Activated T-helper 17 cell treated with anti-CD3 and anti-CD28 coated beads, Interleukin-2, amount 50 U/mL, for 72 hours (primary cell): ENCODE measurements at regions not wholly inside any gene's neighbourhood (a gene's known extent, or its start where the extent isn't known, plus 50 kb on each side); places are given as distances from the start of the nearest gene placed in this dataset.

Experiments
- ATAC-seq: fragments of 150-1000 bp; cut with Tn5 transposase; replicated peaks from 2 replicates; pipeline ENCODE4 v1.10.0; 2021; ENCODE audit warnings: mild to moderate bottlenecking, moderate library complexity
- H3K27ac Mint-ChIP-seq: one replicate; pipeline ENCODE4 v1.8.0; 2022; ENCODE audit warnings: mixed read lengths
- H3K27me3 Mint-ChIP-seq: one replicate; pipeline ENCODE4 v1.8.0; 2022; ENCODE audit warnings: mixed read lengths
- H3K36me3 Mint-ChIP-seq: one replicate; pipeline ENCODE4 v1.8.0; 2022; ENCODE audit warnings: low read depth, mild to moderate bottlenecking, mixed read lengths
- H3K4me1 Mint-ChIP-seq: one replicate; pipeline ENCODE4 v1.8.0; 2022; ENCODE audit warnings: mixed read lengths
- H3K4me3 Mint-ChIP-seq: one replicate; pipeline ENCODE4 v1.8.0; 2022; ENCODE audit warnings: mild to moderate bottlenecking, mixed read lengths
- H3K9me3 Mint-ChIP-seq: one replicate; pipeline ENCODE4 v1.8.0; 2022; ENCODE audit warnings: mixed read lengths

GRCh38 chr16:88321635-88322499 lies 60.9 kb upstream of the ZNF469 start:
- Mint-ChIP-seq H3K4me3 (no peak overlapping the region), H3K27ac (no peak overlapping the region), H3K9me3 (no peaks in the 10 kb centered on the region), H3K36me3 (no peaks in the 10 kb centered on the region), H3K27me3 (peaks cover 5% of the 10 kb centered on the region), H3K4me1 (no peaks in the 10 kb centered on the region)
- ATAC-seq: no peak

- H3K4me1 Mint-ChIP-seq: no peaks in the 10 kb centered on the region
- H3K27me3 Mint-ChIP-seq: peaks cover 3% of the 10 kb centered on the region
- no peak overlapping the region for H3K27ac Mint-ChIP-seq
- no peak for ATAC-seq
- no peak overlapping the region for H3K4me3 Mint-ChIP-seq
- no peaks in the 10 kb centered on the region for H3K9me3 Mint-ChIP-seq
- no peaks in the 10 kb centered on the region for H3K36me3 Mint-ChIP-seq
Measured at GRCh38 chr16:88322500-88322970, 60.2 kb upstream of the ZNF469 start.

- H3K36me3 Mint-ChIP-seq: no peaks in the 10 kb centered on the region
- H3K27me3 Mint-ChIP-seq: no peaks in the 10 kb centered on the region
- no peak overlapping the region for H3K27ac Mint-ChIP-seq
- no peaks in the 10 kb centered on the region for H3K4me1 Mint-ChIP-seq
- H3K4me3 Mint-ChIP-seq: no peak overlapping the region
- H3K9me3 Mint-ChIP-seq: no peaks in the 10 kb centered on the region
- no peak for ATAC-seq
Measured at GRCh38 chr16:88323041-88323440, 59.7 kb upstream of the ZNF469 start.

GRCh38 chr16:88323546-88324330 lies 59.0 kb upstream of the ZNF469 start:
- Mint-ChIP-seq H3K9me3 (no peaks in the 10 kb centered on the region), H3K4me3 (no peak overlapping the region), H3K27me3 (no peaks in the 10 kb centered on the region), H3K36me3 (no peaks in the 10 kb centered on the region), H3K27ac (no peak overlapping the region), H3K4me1 (no peaks in the 10 kb centered on the region)
- no peak for ATAC-seq

- Mint-ChIP-seq H3K9me3 (no peaks in the 10 kb centered on the region), H3K4me1 (no peaks in the 10 kb centered on the region), H3K27me3 (no peaks in the 10 kb centered on the region), H3K4me3 (no peak overlapping the region), H3K36me3 (no peaks in the 10 kb centered on the region), H3K27ac (no peak overlapping the region)
- no peak for ATAC-seq
Measured at GRCh38 chr16:88325087-88325750, 57.5 kb upstream of the ZNF469 start.

GRCh38 chr16:88325976-88326375 lies 56.8 kb upstream of the ZNF469 start:
- no peak overlapping the region for H3K4me3 Mint-ChIP-seq
- H3K4me1 Mint-ChIP-seq: no peaks in the 10 kb centered on the region
- no peaks in the 10 kb centered on the region for H3K27me3 Mint-ChIP-seq
- no peak for ATAC-seq
- no peaks in the 10 kb centered on the region for H3K36me3 Mint-ChIP-seq
- no peaks in the 10 kb centered on the region for H3K9me3 Mint-ChIP-seq
- no peak overlapping the region for H3K27ac Mint-ChIP-seq

- ATAC-seq: no peak
- Mint-ChIP-seq H3K9me3 (no peaks in the 10 kb centered on the region), H3K27me3 (no peaks in the 10 kb centered on the region), H3K4me3 (no peak overlapping the region), H3K27ac (no peak overlapping the region), H3K36me3 (no peaks in the 10 kb centered on the region), H3K4me1 (no peaks in the 10 kb centered on the region)
Measured at GRCh38 chr16:88326611-88327485, 55.9 kb upstream of the ZNF469 start.

- Mint-ChIP-seq H3K36me3 (no peaks in the 10 kb centered on the region), H3K9me3 (no peaks in the 10 kb centered on the region), H3K27me3 (no peaks in the 10 kb centered on the region), H3K4me3 (no peak overlapping the region), H3K4me1 (no peaks in the 10 kb centered on the region), H3K27ac (no peak overlapping the region)
- ATAC-seq: no peak
Measured at GRCh38 chr16:88327561-88328312, 55.0 kb upstream of the ZNF469 start.

GRCh38 chr16:88328313-88328980 lies 54.3 kb upstream of the ZNF469 start:
- H3K27me3 Mint-ChIP-seq: no peaks in the 10 kb centered on the region
- H3K9me3 Mint-ChIP-seq: no peaks in the 10 kb centered on the region
- H3K4me3 Mint-ChIP-seq: no peak overlapping the region
- no peak for ATAC-seq
- H3K27ac Mint-ChIP-seq: no peak overlapping the region
- peaks cover under 1% of the 10 kb centered on the region for H3K4me1 Mint-ChIP-seq
- H3K36me3 Mint-ChIP-seq: no peaks in the 10 kb centered on the region

- Mint-ChIP-seq H3K27me3 (peaks cover 5% of the 10 kb centered on the region), H3K36me3 (no peaks in the 10 kb centered on the region), H3K9me3 (no peaks in the 10 kb centered on the region), H3K4me3 (no peak overlapping the region), H3K4me1 (peaks cover 7% of the 10 kb centered on the region), H3K27ac (no peak overlapping the region)
- no peak for ATAC-seq
Measured at GRCh38 chr16:88329726-88330700, 52.7 kb upstream of the ZNF469 start.

GRCh38 chr16:88330971-88331890 lies 51.5 kb upstream of the ZNF469 start:
- no peaks in the 10 kb centered on the region for H3K9me3 Mint-ChIP-seq
- H3K4me3 Mint-ChIP-seq: no peak overlapping the region
- H3K36me3 Mint-ChIP-seq: no peaks in the 10 kb centered on the region
- no peak for ATAC-seq
- H3K27ac Mint-ChIP-seq: no peak overlapping the region
- H3K27me3 Mint-ChIP-seq: peaks cover 5% of the 10 kb centered on the region
- H3K4me1 Mint-ChIP-seq: peaks cover 7% of the 10 kb centered on the region
